ENCODE measurements at regions not wholly inside any gene's neighbourhood (a gene's known extent, or its start where the extent isn't known, plus 50 kb on each side); places are given as distances from the start of the nearest gene placed in this dataset.

DNA sequence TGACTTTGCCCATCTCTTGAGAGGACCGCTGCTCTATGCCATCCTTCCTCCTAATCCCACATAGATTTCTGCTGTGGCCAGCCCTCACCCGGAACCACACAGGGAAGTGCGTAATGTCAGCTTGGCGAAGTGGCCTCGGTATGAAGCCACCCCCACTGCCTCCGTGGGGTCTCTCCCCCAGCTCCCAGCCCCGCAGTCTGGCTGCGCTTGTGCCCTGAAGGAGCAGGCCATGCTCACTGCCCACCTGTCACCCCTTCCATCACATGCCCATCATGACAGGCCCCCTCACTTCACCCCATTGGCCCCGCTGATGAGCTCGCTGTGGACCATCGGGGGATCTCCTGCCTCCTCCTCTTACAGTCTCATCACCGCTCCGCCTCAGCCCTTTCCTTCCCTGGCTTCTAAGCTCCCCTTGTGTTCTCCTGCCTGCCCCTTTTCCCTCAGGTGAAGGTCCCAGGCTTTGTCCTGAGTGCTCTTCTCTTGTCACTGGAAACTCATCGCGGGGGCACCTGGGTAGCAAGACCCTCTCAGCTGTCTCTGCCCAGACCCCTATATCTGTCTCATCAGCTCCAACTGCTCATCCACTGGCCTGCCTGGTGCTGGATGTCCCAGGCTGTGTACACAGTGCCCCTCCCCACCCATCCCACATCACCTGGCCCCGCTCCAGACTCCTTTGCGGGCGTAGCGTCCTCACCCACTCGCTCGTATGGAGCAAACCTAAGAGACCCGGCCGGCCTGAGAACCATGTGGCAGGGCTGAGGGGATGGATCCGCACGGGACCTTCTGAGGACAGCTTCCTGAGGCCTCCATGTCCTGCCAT is 81.7 kb downstream of the GLI2 start:
- no peak overlapping the region for H3K27ac Mint-ChIP-seq
- H3K4me3 Mint-ChIP-seq = no peak overlapping the region
- DNase-seq (ENCODE audit: low spot score) (peak; percentile 42), ATAC-seq (no peak)
- H3K4me1 Mint-ChIP-seq (ENCODE audit: low read depth in 2 of 2) = no peaks in the 10 kb centered on the region
- peaks cover 0 to 2% of the 10 kb centered on the region in 2 donors for H3K27me3 Mint-ChIP-seq
- H3K9me3 Mint-ChIP-seq = no peaks in the 10 kb centered on the region
- no peaks in the 10 kb centered on the region for H3K36me3 Mint-ChIP-seq

DNA sequence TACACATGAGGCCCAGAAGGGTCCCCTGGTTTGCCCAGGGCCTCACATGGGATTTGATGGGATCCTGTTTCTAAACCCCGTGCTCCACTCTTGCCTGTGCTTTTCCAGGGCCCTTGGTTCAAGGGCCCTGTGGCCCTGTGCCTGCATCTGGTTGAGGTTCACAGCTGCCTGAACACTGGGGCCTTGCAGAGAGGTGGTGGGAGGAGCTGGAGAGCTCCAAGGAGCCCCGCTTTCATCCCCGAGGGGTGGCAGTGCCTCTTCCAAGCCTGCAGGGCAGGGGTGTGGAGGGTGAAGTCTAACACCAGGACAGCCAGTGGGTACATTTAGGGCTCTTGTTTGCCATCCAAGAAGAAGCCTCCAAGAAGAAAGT is 82.3 kb downstream of the GLI2 start:
- no peak overlapping the region for H3K27ac Mint-ChIP-seq
- peak; percentile 35 for DNase-seq (ENCODE audit: low spot score)
- H3K36me3 Mint-ChIP-seq = no peaks in the 10 kb centered on the region
- peaks cover 0 to 2% of the 10 kb centered on the region in 2 donors for H3K27me3 Mint-ChIP-seq
- no peaks in the 10 kb centered on the region for H3K4me1 Mint-ChIP-seq (ENCODE audit: low read depth in 2 of 2)
- H3K4me3 Mint-ChIP-seq = no peak overlapping the region
- no peaks in the 10 kb centered on the region for H3K9me3 Mint-ChIP-seq
- ATAC-seq = no peak

DNA sequence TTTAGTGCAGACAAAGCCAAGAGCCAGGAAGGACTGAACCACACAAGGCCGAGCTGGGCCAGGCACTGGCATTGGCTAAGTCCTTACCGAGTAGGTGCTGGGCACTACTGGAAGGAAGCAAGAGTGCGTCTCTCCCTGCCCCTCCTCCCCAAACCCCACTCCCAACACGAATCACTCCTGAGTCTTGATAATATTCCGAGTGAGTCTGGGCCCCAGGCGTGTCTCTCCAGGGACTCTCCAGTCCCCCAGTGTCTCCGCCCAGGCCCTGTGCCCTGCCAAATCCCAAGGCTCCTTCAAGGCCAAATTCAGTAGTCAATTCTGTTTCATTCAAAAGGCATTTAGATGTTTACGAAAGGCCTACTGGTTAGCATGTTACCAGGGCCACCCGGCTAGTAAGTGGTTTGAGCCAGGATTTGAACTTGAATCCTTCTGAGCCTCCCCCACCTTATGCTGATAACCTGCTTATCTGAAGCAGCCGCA is 82.8 kb downstream of the GLI2 start:
- ATAC-seq (no peak), DNase-seq (ENCODE audit: low spot score) (peak; percentile 41)
- no peaks in the 10 kb centered on the region for H3K9me3 Mint-ChIP-seq
- no peaks in the 10 kb centered on the region for H3K36me3 Mint-ChIP-seq
- H3K4me3 Mint-ChIP-seq = no peak overlapping the region
- H3K4me1 Mint-ChIP-seq (ENCODE audit: low read depth in 2 of 2) = no peaks in the 10 kb centered on the region
- H3K27me3 Mint-ChIP-seq = peaks cover 0 to 2% of the 10 kb centered on the region in 2 donors
- no peak overlapping the region for H3K27ac Mint-ChIP-seq

DNA sequence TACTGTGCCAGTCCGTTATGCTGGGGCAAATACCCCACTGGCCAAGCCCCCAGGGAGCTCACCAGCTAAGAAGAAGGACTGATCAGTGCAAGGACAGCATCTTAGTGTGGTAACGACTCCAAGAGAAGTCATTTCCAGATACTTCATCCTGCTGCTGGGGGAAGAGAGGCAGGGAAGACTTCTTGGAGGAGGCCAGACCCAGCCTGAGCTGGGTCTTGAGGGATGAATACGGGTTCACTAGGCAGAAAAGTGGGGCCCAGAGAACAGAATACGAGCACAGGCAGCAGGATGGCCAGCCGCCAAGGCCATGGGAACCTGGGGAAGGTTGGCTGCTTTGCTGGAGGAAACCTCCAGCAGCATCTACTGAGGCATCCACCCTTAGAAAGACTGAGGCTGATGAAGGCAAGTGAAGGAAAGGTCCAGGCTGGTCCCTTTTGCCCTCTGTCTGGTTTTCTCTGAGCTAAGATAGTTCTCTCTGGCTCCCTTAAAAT is 84.1 kb downstream of the GLI2 start:
- Mint-ChIP-seq H3K36me3 (no peaks in the 10 kb centered on the region), H3K4me1 (ENCODE audit: low read depth in 2 of 2) (no peaks in the 10 kb centered on the region), H3K27me3 (no peaks in the 10 kb centered on the region), H3K27ac (no peak overlapping the region), H3K4me3 (no peak overlapping the region), H3K9me3 (no peaks in the 10 kb centered on the region)
- ATAC-seq = no peak
- no peak for DNase-seq (ENCODE audit: low spot score)

DNA sequence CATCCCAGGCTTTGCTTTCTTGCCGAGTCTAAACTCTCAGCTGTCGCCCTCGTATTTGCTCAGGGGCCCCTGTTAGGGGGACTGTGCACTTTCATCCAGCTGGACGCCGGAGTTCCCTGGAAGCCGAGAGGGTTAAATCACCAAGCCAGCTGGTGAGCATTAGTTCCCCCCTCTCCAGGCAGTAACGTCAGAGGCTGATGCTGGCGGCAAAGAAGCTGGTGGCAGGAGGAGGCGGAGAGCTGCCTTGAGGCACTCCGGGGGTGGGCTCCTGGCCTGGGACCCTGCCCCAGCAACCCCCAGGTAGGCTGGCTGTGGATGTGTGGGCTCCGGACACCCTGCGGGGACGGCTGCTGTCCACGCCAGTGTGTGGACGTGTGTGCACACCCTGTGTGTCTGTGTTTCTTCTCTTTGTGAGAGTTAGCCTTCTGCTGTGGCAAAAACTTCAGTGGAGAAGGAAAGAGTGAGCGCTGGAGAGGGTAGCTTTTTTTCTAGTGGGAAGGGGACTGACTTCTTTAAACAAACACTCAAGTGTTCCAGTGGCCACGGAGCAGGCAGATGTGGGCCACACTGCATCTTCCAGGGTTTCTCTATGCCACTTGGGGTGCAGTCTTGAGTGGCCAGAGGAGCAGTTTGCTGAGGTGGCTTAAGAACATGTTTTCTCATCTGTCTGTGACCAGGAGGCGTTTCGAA is 84.7 kb downstream of the GLI2 start:
- H3K4me1 Mint-ChIP-seq (ENCODE audit: low read depth in 2 of 2) = no peaks in the 10 kb centered on the region
- H3K36me3 Mint-ChIP-seq = no peaks in the 10 kb centered on the region
- no peak overlapping the region for H3K4me3 Mint-ChIP-seq
- H3K27me3 Mint-ChIP-seq = no peaks in the 10 kb centered on the region
- H3K27ac Mint-ChIP-seq = no peak overlapping the region
- ATAC-seq = no peak
- peak; percentile 59 for DNase-seq (ENCODE audit: low spot score)
- no peaks in the 10 kb centered on the region for H3K9me3 Mint-ChIP-seq

DNA sequence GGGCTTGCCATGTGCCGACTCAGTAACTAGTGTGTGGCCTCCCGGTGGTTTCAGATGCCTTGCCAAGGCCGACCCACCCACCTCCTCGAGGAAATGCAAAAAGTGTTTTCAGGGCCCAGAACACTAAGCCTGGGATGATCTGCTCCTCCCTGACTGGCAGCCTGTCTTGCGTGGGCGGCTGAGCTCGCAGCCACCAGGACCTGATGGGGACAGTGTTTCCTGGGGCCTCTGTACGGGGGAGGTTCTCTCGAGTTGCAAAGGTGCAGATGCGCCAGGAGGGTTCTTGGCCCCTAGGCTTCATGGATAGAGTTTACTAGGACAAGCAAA is 85.2 kb downstream of the GLI2 start:
- Mint-ChIP-seq H3K4me3 (no peak overlapping the region), H3K27ac (no peak overlapping the region), H3K36me3 (no peaks in the 10 kb centered on the region), H3K4me1 (ENCODE audit: low read depth in 2 of 2) (no peaks in the 10 kb centered on the region), H3K27me3 (no peaks in the 10 kb centered on the region), H3K9me3 (no peaks in the 10 kb centered on the region)
- DNase-seq (ENCODE audit: low spot score) = peak; percentile 37
- no peak for ATAC-seq

DNA sequence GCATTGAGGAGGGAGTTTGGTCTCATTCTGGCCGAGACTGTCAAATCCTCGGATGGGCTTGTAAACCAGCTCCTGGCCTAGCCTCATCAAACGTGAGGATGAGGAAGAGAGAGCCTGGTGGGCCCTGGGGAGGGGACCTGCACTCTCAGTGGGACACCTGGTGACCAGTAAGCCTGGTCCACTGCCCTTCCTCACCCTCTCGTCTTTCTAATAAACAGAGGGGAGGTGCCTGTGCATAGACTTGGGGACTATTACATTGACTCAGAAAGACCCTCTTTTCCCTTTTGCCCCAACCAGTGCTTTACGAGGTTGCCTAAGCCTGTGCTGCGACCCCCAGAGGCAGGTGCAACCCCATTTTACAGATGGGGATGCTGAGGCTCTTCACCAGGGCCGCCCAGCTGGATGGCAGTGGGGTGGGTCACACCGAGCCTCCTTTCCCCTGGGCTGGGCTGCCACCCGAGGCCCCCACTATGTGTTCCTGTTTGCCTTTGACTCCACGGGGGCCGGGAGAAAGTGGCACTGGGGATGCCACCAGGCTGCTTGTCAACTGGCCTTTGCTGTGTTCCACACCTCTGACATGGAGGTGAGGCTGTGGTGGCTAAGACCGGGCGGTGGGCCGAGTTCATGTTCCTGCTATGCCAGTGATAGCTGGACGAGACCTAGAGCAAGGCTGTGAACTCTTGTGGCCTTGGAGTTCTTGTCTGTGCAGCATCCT is 85.9 kb downstream of the GLI2 start:
- H3K27me3 Mint-ChIP-seq = no peaks in the 10 kb centered on the region
- ATAC-seq (no peak), DNase-seq (ENCODE audit: low spot score) (peak; percentile 53)
- H3K27ac Mint-ChIP-seq = no peak overlapping the region
- no peaks in the 10 kb centered on the region for H3K4me1 Mint-ChIP-seq (ENCODE audit: low read depth in 2 of 2)
- no peaks in the 10 kb centered on the region for H3K9me3 Mint-ChIP-seq
- H3K4me3 Mint-ChIP-seq = no peak overlapping the region
- H3K36me3 Mint-ChIP-seq = no peaks in the 10 kb centered on the region

DNA sequence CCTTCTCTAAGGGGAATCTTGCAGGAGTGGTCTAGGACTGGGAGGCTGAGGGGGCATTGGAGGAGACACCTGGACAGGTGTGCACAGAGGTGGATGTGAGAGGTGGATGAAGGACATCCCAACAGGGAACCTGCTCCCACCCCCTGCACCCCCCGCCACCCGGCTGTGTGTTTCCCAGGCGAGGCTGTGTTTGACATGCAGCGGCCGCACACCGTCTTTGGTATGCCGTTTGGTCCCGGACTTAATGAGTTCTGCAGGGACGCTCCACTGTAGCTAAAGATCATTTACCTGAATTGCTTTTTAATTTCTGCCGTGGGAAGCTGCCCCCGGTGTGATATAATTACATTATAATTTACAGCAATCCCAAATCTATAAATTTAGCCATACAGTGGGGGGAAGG is 87.3 kb downstream of the GLI2 start:
- ATAC-seq (no peak), DNase-seq (ENCODE audit: low spot score) (peak; percentile 28)
- Mint-ChIP-seq H3K27me3 (no peaks in the 10 kb centered on the region), H3K36me3 (no peaks in the 10 kb centered on the region), H3K4me3 (no peak overlapping the region), H3K9me3 (no peaks in the 10 kb centered on the region), H3K27ac (no peak overlapping the region), H3K4me1 (ENCODE audit: low read depth in 2 of 2) (no peaks in the 10 kb centered on the region)

DNA sequence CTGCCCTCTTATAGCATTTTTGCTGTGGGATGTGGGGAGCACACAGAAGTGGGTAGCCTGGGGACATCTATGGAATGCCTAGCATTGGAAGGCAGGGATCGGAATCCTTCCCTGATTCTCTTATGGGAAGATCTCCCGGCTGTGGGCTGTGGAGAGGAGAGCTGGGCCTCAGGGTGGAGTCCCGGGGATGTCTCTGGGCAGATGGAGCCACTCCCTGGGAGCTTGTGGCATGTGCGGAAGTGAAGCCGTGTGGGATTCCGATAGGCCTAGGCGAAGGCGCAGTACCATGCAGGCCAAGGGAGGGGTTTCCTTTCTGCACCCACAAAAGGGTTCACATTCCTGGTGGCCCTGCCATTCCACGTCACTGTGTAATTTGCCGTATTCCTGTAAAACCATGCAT is 87.9 kb downstream of the GLI2 start:
- Mint-ChIP-seq H3K27me3 (no peaks in the 10 kb centered on the region), H3K4me1 (ENCODE audit: low read depth in 2 of 2) (no peaks in the 10 kb centered on the region), H3K9me3 (no peaks in the 10 kb centered on the region), H3K4me3 (no peak overlapping the region), H3K36me3 (no peaks in the 10 kb centered on the region), H3K27ac (no peak overlapping the region)
- DNase-seq (ENCODE audit: low spot score) (peak; percentile 15), ATAC-seq (no peak)

DNA sequence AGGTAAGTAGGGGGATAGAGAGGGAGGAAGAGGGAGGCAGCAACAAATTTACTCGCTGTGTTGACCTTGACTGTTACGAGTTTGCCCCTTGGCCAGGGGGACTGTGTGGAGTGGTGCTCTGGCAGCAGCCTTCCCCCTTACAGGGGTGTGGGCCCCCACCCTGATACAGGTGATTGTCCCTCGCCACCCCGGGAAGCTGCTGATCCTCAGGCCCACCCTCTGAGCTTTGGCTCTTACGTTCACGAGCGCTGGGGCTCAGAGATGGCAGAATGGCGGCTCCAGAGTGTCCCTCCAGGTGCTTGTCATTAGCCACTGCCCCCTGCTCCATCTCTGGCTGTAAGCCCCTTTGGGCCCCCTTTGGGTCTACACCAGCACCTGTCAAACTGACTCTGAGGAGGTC is 88.6 kb downstream of the GLI2 start:
- no peaks in the 10 kb centered on the region for H3K9me3 Mint-ChIP-seq
- ATAC-seq (no peak), DNase-seq (ENCODE audit: low spot score) (peak; percentile 16)
- peaks cover 0 to 2% of the 10 kb centered on the region in 2 donors for H3K27me3 Mint-ChIP-seq
- no peaks in the 10 kb centered on the region for H3K4me1 Mint-ChIP-seq (ENCODE audit: low read depth in 2 of 2)
- no peak overlapping the region for H3K4me3 Mint-ChIP-seq
- H3K27ac Mint-ChIP-seq = no peak overlapping the region
- H3K36me3 Mint-ChIP-seq = no peaks in the 10 kb centered on the region

DNA sequence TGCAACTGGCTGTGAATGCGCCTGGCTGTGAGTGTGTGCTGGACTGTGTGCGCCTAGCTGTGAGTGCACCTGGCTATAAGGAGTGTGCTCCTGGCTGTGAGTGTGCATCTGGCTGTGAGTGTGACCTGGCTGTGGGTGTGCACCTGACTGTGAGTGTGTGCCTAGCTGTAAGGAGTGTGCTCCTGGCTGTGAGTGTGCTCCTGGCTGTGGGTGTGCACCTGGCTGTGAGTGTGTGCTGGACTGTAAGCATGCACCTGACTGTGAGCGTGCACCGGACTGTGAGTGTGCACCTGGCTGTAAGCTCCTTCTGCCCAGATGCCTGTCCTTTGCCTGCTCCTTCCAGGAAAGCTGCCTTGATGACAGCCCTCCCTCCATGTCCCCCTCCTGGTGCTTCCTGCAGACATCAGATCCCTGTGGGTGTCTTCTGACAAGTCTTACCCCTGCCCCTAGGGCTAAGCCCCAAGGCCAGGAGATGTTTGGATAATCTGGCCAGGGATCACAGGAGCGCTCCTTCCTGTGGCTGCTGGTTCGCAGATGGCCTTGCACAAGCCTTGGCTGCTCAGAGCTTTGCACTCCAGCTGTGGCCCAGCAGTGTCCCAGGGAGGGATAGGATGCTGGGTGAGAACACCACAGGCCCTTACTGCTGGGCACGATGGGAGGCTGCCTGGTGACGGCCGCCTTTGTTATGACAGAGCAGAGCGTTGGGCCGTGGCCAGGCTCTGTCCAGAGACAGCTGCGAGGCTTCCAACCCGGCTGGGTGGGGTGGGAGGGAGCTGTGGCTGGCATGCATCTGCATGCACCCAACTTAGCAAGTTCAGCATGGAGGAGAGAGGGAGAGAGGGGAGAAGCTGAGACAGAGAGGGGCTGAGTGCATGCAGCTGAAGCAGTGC is 89.9 kb downstream of the GLI2 start:
- Mint-ChIP-seq H3K27me3 (peaks cover 0 to 2% of the 10 kb centered on the region in 2 donors), H3K9me3 (no peaks in the 10 kb centered on the region), H3K4me3 (no peak overlapping the region), H3K36me3 (no peaks in the 10 kb centered on the region), H3K4me1 (ENCODE audit: low read depth in 2 of 2) (no peaks in the 10 kb centered on the region), H3K27ac (no peak overlapping the region)
- ATAC-seq (no peak), DNase-seq (ENCODE audit: low spot score) (peak; percentile 47)

DNA sequence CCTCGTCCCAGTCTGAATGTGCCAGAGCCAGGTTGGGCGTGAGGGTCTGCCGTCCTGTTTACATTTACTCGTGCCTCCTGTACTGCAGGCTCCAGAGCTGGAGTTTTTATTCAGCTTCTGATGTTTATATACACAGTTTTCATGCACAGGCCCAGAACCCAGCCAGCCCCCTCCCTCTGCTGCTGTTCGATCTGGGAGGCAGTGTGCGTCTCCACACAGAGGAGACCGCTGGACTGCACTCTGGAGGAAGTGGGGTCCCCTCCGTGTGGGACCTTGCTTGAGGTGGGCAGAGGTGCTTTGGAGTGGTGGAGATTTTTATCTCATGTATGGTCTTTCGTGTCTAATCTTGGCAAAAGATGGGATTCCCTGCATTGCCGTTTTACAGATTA is 90.6 kb downstream of the GLI2 start:
- ATAC-seq = no peak
- peaks cover 0 to 2% of the 10 kb centered on the region in 2 donors for H3K27me3 Mint-ChIP-seq
- no peak overlapping the region for H3K27ac Mint-ChIP-seq
- H3K4me1 Mint-ChIP-seq (ENCODE audit: low read depth in 2 of 2) = no peaks in the 10 kb centered on the region
- peak; percentile 5 for DNase-seq (ENCODE audit: low spot score)
- H3K9me3 Mint-ChIP-seq = no peaks in the 10 kb centered on the region
- no peak overlapping the region for H3K4me3 Mint-ChIP-seq
- no peaks in the 10 kb centered on the region for H3K36me3 Mint-ChIP-seq

DNA sequence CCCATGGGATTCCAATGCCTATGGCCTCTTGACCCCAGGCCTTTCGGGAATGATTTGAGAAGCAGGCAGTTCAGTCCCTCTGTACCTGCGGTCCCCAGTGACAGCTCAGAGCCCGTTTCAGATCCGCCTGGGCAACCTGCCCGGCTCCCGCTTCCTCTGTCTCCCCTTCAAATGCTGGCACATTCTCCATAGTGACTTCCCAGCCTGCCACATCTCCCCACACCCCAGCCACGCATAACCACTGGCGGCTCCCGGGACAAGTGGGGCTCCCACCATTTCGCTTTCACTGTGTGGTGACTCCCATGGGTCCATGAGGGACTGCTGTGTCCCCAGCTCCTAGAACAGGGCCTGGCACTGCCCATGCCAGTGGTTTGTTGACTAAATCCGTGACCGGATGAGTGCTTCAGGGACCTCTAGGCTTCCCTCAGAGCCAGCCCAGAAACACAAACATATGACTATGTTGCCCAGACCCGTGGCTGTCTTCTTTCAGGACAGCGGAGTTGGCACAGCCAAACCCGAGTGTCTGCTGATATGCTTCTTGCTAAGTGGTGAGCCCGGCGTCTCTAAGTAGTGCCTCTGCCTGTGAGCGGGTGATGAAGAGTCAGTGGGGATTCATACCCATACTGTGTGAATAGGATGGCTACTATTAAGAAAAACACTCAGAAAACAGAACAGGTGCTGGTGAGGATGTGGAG is 91.2 kb downstream of the GLI2 start:
- Mint-ChIP-seq H3K36me3 (no peaks in the 10 kb centered on the region), H3K4me3 (no peak overlapping the region), H3K4me1 (ENCODE audit: low read depth in 2 of 2) (no peaks in the 10 kb centered on the region), H3K9me3 (no peaks in the 10 kb centered on the region), H3K27ac (no peak overlapping the region), H3K27me3 (peaks cover 0 to 2% of the 10 kb centered on the region in 2 donors)
- DNase-seq (ENCODE audit: low spot score) (peak; percentile 47), ATAC-seq (no peak)
